AG08395 (cell line): ENCODE measurements at regions not wholly inside any gene's neighbourhood (a gene's known extent, or its start where the extent isn't known, plus 50 kb on each side); places are given as distances from the start of the nearest gene placed in this dataset.

ENCODE experiments used
- DNase-seq: peaks from one replicate; pipeline ENCODE4 v3.0.0; 2012; ENCODE audit warnings: mixed read lengths, low spot score

DNA sequence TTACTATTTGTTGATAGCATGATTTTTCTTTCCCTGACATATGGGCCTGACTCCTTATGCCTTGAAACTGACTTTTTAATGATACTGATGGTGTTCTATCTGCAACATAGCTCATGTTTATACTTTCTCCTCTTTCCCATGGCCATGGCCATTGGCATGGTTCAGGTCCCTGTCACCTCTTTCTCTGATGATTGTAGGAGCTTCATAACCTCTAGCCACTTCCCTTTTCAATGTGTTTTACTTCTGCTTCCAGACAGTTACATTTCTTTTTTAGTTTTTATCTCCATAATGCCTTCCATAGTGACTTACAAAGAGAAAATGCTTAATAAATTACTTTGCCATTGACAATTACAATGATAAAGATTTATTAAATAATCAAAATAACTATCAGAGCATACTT, 177.9 kb upstream of the SETBP1 start:
- DNase-seq = no peak

DNA sequence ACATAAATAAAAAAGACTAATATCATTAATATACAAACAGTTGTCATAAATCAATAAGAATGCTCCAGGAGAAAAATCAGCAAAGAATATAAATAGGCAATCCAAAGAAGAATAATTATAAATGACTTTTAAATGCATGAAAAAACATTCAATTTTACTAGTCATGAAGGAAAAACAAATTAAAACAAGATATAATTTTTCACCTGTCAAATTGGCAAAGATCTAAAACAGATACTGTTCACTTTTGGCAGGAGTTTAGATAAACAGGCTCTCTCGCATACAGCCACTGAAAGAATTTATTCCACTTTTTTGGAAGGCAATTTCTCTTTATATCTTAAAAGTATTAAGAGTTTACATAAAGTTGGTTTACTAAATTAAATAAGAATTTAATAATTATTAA, 176.8 kb upstream of the SETBP1 start:
- no peak for DNase-seq

DNA sequence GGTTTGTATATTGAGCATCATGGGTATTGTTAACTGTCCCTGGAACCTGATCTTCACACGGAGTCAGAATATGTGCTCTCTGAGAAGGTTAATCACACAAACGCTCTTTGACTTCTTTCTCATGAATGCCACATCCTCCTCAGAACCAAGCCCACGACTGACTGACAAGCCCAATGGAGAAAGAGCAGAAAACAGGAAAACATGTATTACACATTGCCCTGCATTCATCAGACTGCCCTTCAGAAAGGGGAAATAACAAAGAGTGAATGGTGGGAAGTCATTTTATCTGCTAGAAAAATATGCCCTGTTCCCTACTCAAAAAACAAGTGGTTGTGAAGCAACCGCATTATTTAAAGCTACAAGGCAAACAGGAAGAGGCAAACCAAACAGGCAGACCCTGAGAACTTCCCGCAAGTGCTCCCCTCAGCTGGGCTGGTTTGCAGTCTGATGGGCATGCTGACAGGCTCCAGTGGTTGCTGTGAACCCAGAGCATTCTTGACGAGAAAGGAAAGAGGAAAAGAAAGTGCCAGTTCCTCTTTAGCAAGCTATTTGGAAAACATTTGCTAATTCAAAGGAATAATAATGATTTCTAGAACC, 172.9 kb upstream of the SETBP1 start:
- no peak for DNase-seq

DNA sequence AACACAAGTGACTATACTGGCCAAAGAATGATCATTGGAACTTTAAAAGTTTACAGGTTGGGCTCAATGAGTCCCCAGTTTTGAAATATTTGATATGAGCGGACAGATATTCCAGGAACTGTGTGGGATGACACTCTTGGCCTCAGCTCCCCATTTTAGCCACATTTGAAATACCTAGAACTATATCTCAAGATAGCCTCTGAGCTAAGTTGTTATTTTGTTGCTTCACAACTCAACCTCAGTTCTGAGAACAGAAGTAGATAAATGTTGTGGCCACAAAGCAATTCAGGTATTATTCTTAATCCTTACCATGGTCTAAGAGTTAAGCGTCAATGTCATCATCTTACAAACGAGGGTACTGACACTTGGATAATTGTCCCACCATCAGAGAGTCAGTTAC, 172.2 kb upstream of the SETBP1 start:
- no peak for DNase-seq

DNA sequence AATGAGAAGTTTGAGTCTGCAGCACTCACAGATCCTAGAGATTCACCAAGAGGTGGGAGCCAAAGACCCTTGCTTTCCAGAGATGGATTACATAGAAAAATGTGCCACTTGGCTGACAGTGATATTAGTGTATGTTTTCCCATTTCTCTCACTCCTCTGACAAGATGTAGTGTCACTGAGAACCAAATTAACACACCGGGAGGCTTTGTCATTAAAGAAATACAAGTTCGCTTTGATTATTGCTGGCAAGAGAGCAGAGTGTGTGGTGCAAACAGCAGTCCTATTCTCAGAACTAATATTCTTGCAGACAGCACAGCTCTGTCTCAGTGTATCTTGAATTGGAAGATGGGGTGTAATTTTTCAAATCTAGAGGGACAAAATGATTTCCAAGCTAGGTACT, 171.6 kb upstream of the SETBP1 start:
- DNase-seq = no peak

DNA sequence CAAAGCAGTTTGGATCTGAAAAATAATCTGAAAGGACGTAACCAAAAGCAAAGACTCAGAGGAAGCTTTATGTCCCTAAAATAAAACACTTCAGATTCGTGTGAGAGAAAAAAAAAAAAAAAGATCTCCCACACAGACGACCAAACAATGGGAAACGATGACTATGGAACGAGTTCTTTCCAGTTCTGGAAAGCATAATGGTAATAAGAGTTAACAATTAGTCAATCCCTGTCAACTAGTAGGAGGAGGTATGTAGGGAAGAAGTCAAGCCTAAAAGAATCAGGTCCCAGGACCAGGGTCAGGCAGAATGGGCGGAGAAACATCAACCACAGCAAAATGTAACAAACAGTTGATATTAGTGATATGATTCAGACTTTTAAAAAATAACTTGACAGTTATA, 170.3 kb upstream of the SETBP1 start:
- no peak for DNase-seq

DNA sequence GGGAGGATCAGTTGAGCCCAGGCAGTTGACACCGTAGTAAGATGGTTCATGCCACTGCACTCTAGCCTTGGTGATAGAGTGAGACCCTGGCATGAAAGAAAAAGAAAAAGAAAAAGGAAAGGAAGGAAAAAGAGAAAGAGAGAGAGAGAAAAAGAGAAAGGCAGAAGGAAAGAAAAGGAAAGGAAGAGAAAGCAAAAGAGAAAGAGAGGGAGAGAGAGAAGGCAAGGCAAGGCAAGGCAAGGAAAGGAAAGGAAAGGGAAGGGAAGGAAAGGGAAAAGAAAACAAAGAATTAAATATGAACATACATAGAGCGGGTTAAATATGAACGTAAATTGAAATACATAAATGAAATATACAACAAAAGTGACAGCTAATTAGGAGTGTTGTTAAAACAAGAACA, 167.5 kb upstream of the SETBP1 start:
- DNase-seq = no peak

DNA sequence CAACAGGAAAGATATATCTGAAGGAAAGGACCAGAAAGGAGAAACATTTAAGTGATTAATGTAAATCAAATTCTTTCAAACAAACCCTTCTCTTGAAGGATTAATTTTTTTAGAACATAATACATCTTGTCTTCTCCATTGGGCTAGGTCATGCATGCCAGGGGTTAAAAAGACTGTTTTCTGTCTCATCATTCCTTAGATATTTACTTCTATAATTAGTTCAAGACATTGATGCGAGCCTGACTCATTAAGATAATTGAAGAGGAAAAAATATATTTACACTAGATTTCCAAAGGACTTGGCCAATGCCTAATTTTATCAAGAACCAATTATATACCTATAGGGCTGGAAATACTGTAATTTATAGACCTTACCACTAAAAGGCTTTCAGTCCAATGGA, 166.6 kb upstream of the SETBP1 start:
- DNase-seq = peak; percentile 20

DNA sequence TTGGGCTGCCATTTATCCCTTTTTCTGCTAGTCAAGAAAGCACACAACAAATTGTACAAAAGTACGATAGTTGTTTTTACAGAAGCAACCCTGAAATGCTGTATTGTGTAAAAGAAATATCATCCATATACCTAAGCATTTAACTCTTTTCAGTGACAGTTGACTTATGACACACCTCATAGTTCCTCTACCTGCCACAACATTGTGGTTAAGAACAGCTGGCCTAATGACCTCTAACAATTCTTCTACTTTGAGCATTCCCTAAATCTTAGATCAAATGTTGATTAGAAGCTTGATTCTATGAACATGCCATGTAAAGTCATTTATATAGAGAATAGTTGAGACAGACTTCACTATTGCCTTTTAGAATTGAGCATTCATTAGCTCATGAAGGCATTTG, 165.9 kb upstream of the SETBP1 start:
- no peak for DNase-seq

DNA sequence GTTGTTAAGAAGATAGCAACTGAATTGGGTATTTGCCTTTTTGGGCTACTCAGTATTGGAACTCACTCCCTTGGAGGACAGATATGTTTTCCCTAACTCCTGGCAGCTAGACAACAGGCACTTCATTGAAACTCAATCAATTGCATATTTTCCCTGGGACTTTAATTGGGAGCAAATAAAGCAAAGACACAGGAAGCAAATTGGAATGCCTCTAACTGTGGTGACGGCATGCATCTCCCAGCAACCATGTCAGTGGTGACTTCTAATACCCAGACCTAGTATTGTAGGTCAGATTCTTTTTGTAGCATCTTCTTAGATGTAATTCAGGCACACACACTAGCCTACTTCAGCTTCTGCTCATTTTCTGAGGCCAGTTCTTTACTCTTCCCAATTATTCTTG, 164.2 kb upstream of the SETBP1 start:
- no peak for DNase-seq

DNA sequence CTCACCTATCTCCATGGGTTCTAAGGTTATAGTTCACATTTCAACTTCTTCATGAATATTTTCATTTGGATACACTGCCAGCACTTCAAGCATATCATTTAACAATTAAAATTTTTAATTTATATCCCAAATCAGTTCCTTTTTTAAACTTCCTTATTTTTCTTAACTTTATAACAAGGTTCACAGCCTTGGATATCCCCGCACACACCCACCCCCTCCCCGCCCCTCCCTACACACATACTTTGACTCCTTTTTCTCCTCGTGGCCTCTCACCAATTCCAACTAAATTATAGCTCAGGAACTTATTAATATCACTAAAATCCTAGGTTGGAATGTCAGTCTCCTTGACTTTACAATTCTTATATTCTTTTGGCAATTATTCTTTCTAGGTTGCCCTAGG, 163.6 kb upstream of the SETBP1 start:
- DNase-seq = no peak

DNA sequence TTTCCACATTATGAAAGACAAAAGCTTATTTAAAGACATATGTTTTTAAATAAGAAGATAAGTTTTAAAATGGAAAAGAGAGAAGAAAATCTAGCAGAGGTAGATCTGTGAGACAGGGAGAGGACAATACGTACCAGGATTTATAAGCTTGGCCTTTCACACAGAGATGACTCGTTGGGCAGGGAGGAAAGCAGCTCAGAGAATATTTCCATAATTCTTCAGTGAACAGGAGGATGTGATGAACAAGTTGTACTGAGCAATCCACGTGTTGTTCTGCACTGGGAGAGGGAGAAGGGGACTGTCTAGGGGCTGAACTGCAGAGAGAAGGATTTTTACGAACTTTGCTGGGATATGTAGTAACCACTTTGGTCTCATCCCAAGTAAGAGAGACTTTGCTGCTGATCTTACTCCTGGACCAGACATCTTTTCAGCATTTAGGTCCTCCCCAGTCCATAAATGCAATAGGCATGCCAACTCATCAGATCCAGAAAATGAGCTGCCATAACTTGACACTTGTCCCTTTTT, 162.5 kb upstream of the SETBP1 start:
- DNase-seq = peak; percentile 24

DNA sequence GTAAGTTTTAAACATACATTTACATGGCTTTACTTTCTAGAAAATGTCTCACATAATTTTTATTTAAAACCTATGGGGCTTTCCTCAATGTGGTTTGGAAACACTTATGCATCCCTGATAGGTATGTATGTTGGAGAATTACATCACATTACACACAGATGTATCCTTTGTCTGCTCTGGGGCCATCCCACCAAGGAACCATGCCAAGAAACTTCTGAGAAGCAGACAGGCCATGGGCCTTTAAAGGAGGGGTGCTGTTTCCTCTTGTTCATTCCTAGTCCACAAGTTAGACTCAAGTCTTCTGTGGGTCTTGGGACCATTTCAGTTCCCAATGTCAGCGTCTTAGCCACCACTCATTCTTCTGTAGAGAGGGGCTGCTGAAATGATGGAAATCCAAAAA, 162.0 kb upstream of the SETBP1 start:
- no peak for DNase-seq

DNA sequence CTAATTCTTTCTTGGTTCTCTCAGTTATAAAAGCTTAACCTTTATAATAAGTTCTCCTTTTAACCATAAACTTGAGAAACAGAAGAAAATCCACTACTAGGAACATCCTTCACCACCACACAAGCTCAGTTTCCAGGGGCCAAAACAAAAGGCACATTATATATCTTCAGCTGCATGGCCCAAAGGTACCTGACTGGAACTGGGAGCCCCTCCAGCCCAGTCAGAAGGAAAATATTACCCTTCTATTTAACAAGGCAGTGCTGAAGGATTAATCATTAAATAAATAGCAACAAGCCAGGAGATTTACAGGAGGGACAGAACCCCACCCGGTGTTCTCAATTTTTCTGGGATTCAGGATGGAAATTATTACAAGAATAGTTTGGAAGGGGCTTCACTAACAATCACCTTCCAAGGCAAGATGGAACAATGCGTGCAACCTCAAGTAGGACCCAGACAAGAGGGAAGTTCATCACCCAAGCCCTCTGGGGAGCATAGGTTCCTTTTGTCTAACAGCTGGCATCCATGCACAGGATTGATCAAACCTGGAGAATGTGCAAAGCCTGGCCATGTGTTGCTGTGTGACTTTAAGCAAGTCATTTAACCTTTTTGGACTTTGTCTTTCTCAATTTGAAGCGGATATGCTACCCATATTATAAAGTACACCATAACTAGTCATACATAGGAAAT, 159.6 kb upstream of the SETBP1 start:
- DNase-seq = peak; percentile 4

DNA sequence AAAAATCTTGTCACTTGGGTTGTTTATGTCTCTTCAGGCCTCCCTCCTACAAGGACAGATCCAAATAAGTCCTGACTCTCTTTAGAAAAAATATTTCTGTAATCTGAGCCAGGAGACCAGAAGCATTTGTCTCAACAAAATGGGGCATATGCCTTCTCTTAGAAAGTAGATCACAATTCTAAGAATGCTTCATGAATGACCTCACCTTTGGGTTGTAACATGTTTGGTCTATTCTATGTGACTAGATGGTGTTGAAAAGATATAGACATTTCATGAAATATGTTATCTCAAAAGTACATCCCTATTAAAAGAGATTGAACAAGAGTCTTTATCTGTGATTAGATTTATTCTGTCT, 159.0 kb upstream of the SETBP1 start:
- no peak for DNase-seq

DNA sequence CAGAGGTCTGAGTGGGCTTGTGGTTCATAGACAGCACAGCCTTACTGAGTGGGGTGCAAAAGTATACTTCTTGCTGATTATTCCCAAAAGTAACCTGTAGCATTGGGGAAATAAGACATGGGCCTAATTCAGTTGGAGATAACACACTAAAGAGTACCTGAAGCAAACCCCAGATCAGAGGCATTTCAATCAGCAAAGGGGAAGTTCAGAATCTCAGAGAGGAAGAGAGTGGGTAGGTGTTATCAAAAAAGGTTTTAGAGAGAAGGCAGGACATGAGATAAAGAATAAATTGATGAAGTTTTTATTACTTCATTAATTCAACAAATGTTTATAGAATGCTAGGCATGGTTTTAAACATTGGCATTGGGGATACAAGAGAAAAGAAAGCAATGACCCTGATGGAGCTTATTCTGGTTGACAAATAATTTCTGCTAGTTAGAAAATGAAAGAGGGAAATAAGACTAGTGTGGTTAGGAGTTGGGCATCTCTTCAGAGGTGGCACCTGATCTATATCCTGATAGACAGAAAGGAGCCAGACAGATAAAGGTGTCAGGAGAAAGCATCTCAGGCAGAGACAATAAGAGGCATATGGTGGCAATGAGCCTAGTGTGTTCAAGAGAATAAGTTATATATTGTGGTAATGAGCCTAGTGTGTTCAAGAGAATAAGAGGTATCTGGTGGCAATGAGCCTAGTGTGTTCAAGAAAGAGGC, 153.8 kb upstream of the SETBP1 start:
- DNase-seq = no peak

DNA sequence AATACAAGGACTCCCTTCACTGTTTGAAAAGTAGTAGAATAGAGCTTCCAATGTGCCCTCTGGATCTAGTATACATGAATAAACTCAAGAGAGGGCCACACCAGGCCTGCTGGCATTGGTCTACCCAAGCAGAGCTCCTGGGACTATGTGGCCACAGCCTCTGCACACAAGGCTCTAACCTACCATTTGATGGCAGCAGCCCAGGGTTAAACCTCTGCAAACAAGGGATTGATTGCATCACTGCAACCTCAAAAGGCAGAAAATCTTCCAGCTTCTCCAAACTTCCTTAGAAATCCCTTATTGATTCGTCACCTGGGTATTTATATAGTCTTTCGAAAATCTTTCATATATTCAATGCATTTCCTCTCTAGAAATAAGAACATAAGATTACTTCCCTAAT, 147.6 kb upstream of the SETBP1 start:
- no peak for DNase-seq

DNA sequence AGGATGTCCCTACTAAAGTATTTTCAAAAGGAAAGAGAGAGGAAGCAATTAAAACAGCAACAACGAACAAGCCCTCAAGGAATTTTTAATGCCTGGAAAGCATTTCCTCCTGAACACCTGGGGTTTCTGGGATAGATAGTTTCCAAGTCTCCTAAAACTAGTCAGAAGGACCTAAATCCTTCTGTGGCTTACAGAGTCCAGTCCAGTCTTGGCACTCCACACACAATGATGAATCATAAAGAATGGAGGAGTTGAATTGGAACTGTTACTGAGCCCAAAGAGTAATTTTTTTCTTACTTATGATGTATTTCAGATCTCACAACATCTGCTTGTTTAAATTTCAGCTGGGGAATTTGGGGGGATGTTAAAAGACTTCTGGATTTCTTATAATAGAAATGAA, 144.6 kb upstream of the SETBP1 start:
- DNase-seq = peak; percentile 84

DNA sequence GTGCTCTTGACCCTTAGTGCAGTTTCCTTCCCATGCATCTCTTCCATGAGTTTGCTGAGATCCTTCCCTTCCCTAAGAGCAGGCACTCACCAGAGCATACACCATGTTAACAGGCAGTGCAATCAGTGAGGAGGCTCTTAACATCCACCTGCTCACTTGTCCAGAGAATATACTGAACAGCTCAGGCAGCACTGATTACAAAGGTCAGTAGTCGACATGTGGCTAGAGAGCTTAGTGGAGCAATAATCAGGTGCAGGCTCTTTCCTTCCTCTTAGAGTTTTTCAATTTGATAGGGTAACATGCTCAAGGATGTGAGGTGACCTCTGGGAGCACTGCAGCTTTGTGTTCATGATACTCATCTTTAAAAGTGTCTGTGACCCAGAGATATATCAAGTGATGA, 144.1 kb upstream of the SETBP1 start:
- no peak for DNase-seq

DNA sequence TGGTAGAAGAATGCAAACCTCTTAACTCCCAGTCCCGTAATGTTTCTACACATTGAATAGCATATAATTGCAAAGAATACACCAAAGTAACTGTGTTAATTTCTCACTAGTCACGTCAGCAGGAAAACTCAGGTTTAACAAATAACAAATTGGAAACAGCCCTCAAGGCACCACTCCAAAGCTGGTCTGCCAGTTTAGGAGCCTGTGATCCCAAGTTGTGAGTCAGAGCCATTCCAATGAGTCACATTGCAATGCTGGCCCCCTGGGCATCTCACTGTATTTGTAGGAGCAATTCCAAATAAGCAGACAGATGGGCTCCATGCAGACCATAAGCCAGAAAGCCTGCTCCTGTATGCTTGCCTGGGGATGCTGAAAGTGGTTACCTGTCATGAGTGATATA, 143.2 kb upstream of the SETBP1 start:
- DNase-seq = peak; percentile 92

DNA sequence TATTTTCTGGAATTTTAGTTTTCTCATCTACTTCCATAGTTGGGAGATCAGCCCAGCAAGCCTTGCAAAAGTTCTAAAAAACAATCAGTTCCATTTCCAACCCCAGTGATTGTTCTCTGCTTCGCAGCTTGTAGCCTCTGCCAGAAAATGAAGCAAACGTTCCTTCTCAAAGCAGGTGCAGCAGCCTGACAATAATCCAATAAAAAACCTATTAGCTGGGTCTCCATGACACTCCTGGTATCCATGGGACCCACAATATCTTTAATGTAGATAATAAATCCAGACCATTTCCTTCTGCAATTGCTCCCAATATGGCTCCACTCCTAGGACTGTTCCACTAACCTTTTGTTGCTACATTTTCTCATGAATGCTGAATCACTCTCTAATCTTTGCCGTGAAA, 140.8 kb upstream of the SETBP1 start:
- no peak for DNase-seq

DNA sequence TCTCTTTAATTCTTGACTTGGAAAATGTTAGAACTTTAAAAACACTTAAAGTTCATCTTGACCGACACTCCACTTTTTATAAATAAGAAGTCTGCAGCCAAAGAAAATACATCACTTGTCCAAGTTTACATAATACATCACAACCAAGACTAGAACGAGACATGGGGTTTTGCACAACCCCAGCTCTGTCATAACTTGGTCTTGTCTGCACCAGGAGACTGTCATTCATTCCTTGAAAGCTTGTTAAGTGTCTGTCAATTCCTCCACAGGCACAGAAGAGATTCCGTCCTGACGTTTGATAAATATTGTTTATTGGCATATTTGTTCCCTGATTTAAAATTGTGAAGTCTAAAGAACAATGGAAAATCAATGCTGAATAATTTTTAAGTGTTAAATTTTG, 139.5 kb upstream of the SETBP1 start:
- no peak for DNase-seq

DNA sequence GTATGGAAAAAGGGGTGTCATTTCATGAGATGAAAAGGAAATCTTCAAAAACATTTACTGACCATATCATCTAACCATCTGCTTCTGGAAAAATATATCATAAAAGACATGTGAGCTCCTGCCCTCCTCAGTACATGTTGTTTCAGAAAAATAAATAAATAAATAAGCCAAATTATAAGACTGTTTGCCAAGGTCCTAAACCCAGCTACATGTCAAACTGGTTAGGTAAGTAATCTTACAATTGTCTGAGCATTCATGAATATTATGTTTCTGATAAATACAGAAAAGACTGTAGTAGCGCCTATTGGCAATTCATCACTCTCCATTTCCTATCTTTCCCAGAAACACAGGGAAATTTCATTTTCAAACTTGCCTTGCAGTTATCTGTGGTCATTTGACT, 138.9 kb upstream of the SETBP1 start:
- no peak for DNase-seq

DNA sequence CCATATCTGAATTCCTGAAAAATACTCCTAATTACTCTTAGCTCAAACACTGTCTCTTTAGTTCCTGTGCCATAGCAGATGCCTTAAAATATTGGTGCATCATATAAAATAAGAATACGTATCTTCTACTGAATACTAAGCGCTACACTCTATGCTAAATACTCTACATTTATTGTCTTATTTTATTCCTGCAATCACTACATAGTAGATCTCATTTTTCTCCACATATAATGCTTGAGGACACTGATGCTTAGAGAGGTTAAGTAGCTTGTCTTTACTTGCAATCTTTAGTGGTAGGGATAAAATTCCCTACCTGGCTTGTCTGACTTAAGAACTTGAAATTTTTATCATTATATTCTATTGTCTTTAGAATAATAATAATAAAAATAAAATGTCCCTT, 137.3 kb upstream of the SETBP1 start:
- DNase-seq = no peak
